Testis (tissue), 2 donors: ENCODE measurements at regions not wholly inside any gene's neighbourhood (a gene's known extent, or its start where the extent isn't known, plus 50 kb on each side); places are given as distances from the start of the nearest gene placed in this dataset.

Experiments
- POLR2A ChIP-seq: fragments of 450-650 bp; IDR thresholded peaks from one replicate; pipeline ENCODE4 v1.6.1; 2017; ENCODE audit warnings: antibody characterized with exemption, mild to moderate bottlenecking, moderate library complexity
- TF ChIP-seq, protein P1 (sequence below), 3 experiments: fragments of 450-650 bp in 2 of 3; fragments of 200-600 bp in 1 of 3; sonication (generic) in 1 of 3; IDR thresholded peaks; one replicate each; pipeline ENCODE4 v1.5.1; 2016 to 2019; ENCODE audit warnings: antibody characterized with exemption in 3 of 3, mild to moderate bottlenecking in 2 of 3, moderate library complexity in 1 of 3

DNA sequence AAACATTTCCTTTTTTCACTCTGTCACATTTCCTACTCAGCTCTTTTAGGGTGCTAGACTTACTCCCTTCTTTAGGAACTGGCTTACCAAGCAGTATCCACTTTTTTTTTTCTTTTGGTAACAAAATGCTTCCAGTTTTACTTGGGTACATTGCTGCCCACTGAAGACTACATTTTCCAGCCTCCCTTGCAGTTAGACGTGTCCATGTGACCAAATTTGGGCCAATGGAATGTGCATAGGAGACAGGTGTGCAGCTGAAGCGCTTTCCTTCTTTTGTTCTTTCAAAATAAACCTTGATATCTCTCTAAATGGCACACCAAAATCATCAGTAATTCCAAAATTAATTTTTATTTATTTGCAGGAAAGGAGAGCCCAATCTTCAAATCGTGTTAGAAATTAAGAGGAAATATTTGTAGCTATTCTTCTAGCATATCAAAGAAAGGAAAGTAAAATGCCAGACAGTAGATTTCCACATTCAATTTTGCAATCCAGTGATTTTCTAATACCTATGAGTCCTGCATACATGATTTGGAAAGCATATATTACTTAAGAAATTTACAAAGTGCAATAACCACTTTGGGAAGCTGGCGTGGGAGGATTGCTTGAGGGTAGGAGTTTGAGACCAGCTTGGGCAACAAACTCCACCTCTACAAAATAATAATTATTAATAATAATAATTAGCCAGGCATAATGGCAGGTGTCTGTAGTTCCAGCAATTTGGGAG lies 422.0 kb upstream of the FRG2C start:
- TF ChIP-seq, protein P1, sequence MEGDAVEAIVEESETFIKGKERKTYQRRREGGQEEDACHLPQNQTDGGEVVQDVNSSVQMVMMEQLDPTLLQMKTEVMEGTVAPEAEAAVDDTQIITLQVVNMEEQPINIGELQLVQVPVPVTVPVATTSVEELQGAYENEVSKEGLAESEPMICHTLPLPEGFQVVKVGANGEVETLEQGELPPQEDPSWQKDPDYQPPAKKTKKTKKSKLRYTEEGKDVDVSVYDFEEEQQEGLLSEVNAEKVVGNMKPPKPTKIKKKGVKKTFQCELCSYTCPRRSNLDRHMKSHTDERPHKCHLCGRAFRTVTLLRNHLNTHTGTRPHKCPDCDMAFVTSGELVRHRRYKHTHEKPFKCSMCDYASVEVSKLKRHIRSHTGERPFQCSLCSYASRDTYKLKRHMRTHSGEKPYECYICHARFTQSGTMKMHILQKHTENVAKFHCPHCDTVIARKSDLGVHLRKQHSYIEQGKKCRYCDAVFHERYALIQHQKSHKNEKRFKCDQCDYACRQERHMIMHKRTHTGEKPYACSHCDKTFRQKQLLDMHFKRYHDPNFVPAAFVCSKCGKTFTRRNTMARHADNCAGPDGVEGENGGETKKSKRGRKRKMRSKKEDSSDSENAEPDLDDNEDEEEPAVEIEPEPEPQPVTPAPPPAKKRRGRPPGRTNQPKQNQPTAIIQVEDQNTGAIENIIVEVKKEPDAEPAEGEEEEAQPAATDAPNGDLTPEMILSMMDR (IDR thresholded peaks at IDR 0.05), result no peak
- TF ChIP-seq POLR2A, result no peak
